T1000 (cell line): ENCODE measurements at regions not wholly inside any gene's neighbourhood (a gene's known extent, or its start where the extent isn't known, plus 50 kb on each side); places are given as distances from the start of the nearest gene placed in this dataset.

ENCODE experiments used
- DNase-seq: peaks from one replicate; lab custom pipeline; 2025; ENCODE audit warnings: mixed read lengths; lab: John Stamatoyannopoulos, UW

DNA sequence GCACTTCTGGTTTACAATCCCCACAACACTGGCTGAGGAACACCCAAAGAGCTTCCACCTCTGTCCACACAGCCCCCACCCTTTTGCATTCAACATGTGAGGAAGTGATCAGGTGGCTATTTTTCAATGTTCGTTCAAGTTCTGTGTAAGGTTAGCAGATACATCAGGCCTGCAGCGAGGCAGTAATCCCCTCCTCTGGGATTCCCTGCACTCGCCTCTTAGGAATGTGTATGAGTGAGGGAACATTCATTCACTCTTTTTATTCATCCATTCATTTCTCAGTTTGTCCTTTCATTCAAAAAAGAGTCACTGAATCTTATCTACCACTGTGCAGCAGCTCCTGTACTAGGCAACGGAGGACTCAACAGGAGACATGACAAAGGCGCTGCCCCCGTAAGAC, 236.4 kb upstream of the PRDM1 start:
- no peak for DNase-seq

DNA sequence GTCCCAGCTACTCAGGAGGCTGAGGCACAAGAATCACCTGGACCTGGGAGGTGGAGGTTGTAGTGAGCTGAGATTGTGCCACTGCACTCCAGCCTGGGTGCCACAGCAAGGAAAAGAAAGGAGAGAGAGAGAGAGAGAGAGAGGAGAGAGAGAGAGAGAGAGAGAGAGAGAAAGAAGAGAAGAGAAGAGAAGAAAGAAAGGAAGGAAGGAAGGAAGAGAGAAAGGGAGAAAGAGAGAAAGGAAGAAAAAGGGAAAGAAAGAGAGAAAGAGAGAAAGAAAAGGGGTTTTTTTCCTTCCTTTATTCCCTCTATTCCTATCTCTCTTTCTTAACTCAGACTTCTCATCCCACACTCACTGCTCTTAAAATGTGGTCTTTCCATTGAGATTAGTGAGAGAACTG, 238.7 kb upstream of the PRDM1 start:
- no peak for DNase-seq

DNA sequence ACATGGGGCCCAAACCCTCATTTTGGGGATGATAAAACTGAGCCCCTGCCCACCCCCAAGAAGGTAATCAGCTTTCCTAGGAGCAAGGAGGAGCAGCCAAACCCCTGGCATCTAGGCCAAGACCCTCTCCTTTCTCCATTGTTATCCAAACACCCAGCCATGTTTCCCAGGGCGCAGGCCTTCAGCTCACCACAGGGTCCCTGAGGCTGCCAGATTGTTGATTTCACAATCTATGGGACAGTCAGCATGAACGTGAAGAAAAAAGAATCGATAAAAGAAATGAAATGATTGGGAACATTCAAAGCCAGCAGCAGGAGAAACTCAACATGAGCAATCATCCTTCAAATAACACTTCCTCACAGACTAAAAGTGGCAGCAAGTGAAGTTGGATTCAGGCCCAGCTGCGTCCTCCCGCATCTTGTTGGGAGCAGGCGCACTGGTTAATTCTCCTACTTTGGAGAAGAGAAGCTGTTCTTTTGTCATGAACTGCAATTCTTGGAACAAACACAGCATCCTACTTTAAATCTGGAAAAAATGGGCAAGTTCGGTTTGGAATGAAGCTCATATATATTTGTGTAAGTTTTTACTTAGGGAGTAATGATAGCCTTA, 241.8 kb upstream of the PRDM1 start:
- DNase-seq, result no peak

- DNase-seq, result no peak
Measured at GRCh38 chr6:105839266-105839665, 246.9 kb upstream of the PRDM1 start.

GRCh38 chr6:105838171-105838570, 248.0 kb upstream of the PRDM1 start:
- no peak for DNase-seq

- no peak for DNase-seq
Measured at GRCh38 chr6:105836889-105837288, 249.2 kb upstream of the PRDM1 start.

- DNase-seq, result no peak
Measured at GRCh38 chr6:105836379-105836778, 249.8 kb upstream of the PRDM1 start.

DNA sequence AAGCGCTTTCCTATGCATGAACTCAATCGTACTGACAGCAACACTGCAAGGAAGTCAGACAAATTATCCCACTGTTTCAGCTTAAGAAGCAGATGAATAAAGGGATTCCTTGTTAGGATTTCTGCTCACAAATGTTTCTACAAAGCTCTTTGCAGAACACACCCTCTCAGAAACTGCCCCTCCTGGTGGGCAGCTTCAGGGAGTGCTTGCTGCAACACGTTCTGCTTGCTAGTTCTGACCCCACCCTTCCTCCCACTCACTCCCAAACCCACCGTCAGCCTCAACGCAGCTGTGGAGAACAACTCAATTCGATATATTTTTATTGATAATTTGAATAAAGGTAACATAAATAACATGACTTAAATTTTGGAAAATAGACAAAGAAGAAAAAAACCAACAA, 250.8 kb upstream of the PRDM1 start:
- DNase-seq, result no peak

DNA sequence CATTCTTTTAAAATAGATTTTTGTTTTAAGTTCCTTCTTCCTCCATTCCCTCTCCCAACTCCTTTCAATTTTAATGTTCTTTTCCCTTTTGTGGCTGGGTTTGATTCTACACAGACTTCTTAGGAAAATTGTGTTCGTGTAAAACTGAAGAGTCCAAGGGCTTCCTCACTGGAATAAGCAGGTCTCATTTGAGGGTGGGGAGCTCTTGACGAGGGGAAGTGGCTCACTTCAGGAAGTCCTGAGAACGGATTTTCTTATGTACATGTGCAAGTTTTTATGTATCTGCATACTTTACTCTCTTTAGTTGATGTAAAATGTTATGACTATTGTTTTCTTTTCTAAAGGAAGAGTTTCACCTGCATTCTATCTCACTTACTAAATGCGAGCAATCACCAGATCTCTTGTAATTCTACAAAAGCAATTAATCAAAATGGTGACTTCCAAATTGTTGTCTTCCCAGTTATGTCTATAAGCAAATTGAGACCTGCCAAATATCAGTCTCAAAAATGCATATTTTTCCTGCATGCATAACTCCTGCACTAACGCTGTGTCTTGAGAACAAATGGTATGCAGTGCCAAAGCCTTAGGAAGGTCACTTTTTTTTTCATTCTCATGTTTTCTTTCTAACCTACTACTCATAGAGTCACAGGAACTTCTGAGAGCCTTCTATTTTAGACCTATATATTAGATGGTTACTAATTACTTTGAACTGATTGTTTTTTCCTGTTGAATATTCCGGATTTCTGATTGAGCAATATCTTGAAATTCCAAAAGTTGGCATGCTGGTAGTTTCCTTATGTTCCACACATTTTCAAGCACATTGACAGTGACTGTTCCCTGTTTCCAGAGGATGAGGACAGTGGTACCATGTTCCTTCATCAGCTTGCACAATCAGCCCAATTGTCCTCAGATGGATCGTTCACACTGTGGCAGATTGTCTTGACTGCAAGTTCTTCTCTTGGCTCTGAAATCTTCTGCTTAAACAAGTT, 251.9 kb upstream of the PRDM1 start:
- no peak for DNase-seq

DNA sequence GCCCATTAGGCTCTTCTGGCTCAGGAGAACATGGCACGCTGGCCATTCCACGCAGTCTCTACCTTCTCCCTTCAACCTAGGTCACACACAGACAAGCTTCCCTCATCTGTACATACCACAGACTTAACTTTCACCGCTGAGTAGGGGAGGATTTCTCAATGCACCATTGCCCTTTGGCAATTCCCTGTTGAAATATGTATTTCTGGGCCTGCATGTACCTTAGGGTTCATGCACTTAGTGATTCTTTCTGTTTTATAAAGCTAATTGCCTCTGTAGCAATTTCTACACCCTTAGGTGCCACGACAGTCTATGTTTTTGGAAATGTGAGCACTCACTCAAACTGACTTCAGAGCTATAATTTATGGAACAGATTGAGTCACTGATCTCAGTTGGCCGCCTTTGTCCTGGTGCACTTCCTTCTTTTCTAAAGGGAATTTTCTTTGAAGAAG, 253.8 kb upstream of the PRDM1 start:
- no peak for DNase-seq

DNA sequence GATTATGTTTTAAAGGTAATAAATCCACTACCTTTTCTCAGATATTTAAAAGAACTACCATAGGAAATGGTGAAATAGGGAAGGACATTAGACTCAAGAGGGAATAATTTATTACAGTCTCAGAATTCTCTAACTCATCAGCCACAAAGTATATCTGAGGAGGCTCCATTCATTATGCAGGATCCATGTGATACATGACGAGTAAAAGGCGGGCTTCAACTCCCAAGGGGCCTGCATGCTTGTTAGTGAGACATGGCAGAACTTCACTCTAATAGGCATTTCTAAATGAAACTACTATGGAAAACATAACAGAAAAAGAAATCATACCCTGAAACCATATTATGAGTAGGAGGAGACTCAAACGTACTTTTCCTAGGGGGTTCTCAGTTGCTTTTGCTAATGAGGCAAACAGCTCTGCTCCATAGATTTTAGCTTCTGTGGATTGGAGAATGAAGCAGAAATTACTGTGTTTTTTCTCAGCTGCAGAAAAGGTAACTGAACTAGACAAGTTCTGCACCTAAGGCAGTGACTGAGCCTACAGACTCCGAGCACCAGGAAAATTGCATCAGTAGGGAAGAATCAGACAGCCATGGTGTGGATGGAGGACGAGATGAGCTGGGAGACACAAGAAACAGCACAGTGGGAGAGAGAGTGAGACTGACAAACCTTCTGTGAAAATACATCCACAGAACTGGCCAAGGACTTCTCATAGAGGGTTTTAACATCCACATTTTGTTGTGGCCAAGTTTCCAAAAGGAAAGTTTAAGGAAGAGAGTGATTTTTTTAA, 254.6 kb upstream of the PRDM1 start:
- DNase-seq, result no peak

GRCh38 chr6:105825210-105825609, 260.9 kb upstream of the PRDM1 start:
- no peak for DNase-seq

DNA sequence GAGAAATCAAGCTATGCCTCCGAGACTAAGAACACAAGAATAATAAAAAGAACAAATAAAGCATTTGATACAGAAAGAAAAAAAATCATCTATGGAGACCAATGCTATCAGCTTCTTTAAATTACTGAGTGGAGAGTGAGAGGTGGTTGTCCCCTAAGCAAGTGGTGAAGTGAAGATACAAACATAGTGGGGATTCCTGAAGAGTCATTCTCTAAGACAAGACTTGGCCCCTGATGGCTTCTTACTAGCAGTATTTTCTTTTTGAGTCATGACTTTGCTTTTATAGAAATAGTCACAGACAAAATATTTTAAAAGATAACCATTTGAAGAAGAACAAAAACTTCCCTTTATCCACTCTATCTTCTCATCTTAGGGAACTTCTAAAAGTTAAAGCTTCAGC, 261.4 kb upstream of the PRDM1 start:
- no peak for DNase-seq

- DNase-seq, result no peak
Measured at GRCh38 chr6:105821777-105822176, 264.4 kb upstream of the PRDM1 start.

- no peak for DNase-seq
Measured at GRCh38 chr6:105821027-105821426, 265.1 kb upstream of the PRDM1 start.

GRCh38 chr6:105819745-105820144, 266.4 kb upstream of the PRDM1 start:
- DNase-seq, result no peak

- no peak for DNase-seq
Measured at GRCh38 chr6:105818505-105818904, 267.6 kb upstream of the PRDM1 start.

GRCh38 chr6:105817961-105818360, 268.2 kb upstream of the PRDM1 start:
- no peak for DNase-seq

GRCh38 chr6:105817370-105817769, 268.8 kb upstream of the PRDM1 start:
- DNase-seq, result no peak

DNA sequence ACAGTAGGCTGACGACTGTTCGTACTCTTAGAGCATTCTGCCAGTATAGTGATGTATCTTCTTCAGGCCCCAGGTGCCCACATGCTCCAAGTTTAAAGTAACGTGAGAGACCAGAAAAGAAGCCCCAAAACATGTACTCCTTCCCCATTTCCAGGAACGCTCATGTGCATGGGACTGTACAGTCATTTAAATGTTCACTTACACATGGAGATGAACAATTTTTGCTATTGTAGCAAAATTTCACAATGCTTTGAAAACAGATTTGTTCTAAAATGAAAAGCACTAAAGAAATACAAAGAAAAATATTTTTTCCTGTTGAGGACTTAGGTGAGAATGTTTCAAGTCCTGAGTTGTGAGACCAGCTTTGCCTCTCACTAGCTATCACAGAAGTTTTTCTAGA, 269.3 kb upstream of the PRDM1 start:
- no peak for DNase-seq

GRCh38 chr6:105815661-105816555, 270.2 kb upstream of the PRDM1 start:
- no peak for DNase-seq
